ENCODE measurements at regions not wholly inside any gene's neighbourhood (a gene's known extent, or its start where the extent isn't known, plus 50 kb on each side); places are given as distances from the start of the nearest gene placed in this dataset.

DNA sequence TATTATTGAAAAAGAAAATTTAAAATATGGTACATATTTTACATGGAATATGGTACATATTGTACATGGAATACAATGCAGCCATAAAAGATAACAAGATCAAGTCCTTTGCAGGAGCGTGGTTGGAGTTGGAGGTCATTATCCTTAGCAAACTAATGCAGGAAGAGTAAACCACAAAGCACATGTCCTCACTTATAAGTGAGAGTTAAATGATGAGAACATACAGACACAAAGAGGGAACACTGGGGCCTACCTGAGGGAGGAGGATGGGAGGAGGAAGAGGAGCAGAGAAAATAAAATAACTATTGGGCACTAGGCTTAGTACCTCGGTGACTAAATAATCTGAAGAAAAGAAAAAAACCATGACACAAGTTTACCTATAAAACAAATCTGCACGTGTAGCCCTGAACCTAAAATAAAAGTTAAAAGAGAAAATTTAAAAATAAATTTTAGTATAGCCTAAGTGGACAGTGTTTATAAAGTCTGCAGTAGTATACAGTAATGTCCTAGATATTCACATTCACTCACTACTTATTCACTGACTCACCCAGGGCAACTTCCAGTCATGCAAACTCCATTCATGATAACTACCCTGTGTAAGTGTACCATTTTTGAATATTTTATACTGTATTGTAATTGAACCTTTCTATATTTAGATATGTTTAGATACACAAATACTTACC, 204.4 kb downstream of the FAM76B start:
- no peak for DNase-seq (ENCODE audit: low read depth, low spot score)

DNA sequence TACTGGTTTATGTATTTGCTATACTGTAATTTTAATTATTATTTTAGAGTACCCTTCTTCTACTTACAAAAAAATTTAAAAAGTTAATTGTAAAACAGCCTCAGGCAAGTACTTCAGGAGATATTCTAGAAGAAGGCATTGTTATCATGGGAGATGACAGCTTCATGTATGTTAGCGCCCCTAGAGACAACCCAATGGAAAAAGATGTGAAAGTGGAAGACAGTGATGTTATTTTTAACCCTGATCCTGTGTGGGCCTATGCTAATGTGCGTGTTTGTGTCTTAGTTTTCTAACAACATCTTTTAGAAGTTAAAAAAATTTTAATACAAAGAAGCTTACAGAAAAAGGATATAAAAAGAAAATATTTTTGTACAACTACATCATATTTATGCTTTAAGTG, 205.0 kb downstream of the FAM76B start:
- DNase-seq (ENCODE audit: low read depth, low spot score): no peak

DNA sequence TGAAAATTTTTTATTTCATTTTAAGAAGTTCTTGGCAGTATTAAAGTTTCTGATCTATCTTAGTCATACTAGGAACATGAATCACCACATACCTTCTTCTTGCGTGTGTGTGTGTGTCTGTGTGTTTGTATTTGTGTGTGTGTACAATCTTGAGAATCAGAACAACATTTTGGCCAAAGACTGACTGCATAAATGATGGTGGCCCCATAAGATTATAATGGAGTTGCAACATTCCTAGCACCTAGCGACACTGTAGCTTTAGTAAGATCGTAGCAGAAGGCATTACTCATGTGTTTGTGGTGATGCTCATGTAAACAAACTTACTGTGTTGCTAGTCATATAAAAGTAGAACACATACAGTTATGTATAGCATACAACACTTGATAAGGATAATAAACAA, 205.4 kb downstream of the FAM76B start:
- no peak for DNase-seq (ENCODE audit: low read depth, low spot score)

DNA sequence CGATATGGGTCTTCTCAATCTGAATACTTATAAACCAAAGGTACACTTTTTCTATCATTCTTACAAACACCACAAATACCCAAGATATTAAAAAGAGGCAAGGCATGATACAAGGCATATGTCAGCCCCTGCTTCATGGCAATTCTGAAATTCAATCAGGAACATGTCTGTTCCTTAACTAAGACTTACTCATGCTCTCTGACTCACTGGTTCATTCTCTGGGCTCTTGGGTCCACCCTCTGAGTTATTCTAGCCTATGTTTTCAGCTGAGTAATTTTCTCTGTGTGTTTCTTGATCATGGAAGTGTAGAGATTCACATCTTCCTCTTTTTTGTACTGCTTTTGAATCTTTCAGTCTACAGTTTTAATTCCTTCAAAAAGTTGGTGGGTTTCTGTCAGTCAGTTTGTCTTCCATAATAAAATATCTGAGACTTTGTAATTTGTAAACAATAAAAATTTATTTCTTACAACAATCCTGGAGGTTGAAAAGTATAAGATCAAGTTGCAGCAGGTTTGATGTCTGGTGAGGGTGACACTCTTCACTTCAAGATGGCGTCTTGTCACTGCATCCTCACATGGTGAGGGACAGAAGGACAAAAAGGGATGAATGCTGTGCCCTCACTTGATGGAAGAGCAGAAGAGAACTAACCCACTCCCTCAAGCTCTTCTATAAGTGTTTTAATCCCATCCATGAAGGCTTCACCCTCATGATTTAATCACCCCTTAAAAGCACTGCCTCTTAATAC, 211.7 kb downstream of the FAM76B start:
- DNase-seq (ENCODE audit: low read depth, low spot score): no peak

DNA sequence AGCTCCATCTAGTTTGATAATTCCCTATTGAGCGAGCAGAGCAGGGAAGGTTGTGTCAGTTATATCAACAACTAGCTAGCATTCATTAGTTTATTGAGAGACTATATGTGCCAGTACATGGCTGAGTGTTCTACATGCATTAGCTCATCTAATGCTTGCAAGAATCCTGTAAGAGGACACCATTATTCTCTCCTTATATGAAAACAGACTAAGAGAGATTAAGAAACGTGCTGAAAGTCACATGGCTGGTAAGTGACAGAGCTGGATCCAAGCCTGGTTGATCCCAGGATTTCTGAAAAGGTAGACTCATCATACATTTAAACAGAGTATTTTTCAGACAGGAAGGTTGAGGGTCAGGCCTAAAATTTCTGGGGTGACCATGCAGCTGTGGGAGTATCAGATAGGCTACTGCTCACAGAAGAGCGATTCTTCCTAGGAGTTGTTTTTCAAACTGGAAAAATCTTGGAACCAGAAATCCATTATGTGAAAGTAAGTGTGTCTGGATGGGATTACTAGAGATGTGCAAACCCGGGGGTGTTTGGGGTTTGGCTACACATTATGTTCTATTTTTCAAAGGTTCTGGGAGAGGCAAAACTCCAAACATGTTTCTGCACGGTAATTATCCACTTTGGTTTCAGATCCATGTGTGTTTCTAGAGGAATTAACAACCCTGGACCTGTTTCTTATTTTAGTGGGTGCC, 213.3 kb downstream of the FAM76B start:
- DNase-seq (ENCODE audit: low read depth, low spot score): no peak

DNA sequence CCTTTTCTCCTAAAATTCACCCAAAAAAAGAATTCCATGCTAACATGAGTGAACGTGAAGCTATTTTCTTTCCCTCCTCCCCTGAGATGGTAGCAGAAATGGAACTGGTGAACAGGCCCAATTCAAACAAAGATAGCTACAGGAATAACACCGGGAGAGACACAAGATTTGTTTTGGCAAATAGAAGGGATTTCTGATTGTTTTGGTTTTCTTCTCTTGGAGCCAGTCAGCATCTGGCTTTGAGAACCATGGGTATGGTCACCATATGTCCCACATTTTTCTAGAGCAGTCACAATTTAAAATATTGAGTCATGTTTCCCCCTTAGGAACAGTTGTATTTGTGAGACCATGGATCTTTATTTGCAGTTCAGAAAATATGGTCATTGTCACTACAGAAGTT, 214.1 kb downstream of the FAM76B start:
- no peak for DNase-seq (ENCODE audit: low read depth, low spot score)

DNA sequence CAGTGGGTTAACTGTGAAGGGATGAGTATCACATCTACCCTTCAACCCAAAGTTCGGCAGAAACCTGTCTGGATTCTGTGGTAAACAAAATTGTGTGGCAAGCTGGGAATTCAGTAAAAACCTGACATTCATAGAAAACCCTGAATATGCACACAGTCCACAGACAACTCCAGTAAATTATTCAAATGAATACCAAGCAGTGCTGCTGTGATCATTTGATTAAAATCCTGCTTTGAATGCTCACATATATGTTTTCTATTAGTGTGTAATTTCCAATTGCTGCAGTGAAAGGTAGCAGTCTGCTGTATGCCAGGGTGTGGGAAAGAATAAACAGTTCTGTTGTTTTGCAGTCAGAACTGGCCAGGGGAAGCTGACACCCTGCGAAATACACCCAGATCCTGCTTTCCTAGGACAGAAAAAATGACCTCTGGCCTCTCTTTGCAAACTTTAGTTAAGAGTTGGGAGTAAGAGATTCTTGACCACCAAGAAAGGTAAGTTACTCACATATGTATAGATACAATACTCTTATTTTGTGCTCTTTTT, 217.8 kb downstream of the FAM76B start:
- DNase-seq (ENCODE audit: low read depth, low spot score): no peak

DNA sequence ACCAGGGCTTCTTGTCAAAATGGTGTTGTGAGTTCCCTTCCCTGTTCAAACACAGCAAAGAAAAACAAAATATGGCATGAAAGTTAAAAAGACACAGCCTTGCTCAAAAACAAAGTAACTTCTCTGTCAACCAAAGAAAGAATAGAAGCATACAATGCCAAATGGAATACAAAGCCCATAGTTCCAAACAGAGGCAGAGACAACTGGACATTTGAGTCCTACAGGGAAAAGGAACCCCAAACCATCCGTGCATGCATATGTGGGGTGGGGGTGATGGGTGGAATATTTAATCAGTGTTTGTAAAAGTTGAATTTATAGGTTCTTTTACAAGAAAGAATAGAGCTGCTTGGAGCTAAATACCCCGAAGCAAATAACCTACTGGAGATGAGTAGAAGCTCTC, 218.7 kb downstream of the FAM76B start:
- DNase-seq (ENCODE audit: low read depth, low spot score): no peak

DNA sequence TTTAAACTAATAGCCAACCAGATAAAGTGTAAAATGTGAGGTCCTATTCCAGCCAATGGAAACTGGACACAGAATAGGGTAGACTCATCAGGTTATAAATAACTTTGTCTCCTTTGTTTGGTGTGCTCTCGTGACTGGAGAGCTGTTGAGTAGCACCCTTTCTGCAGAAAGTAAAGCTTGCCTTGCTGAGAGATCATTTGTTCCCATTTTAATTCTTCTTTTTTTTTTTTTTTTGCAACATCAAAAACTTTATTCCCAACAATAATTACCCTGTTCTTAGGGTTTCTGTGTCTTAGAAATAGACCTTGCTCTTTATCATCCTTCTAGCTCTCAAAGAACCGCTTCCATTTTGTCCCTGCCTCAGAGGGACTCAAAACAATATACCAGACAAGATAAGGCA, 220.4 kb downstream of the FAM76B start:
- no peak for DNase-seq (ENCODE audit: low read depth, low spot score)

DNA sequence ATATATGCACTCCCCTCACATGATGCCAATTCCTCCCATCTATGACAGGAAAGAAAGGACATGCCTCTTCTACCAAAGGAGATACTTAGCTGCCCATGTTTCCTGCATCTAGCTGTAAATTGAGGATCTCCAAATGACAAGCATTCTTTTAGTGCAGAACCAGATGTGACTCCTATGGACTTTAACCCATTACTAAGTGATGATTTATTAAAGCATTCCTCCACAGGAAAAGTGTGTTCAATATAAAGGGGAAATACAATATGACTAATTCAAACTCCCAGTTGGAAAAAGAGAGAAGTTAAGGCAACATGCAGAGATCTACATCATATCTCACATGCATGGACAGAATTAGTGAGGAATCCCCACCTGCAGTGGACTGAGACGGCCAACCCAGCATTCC, 221.3 kb downstream of the FAM76B start:
- no peak for DNase-seq (ENCODE audit: low read depth, low spot score)

DNA sequence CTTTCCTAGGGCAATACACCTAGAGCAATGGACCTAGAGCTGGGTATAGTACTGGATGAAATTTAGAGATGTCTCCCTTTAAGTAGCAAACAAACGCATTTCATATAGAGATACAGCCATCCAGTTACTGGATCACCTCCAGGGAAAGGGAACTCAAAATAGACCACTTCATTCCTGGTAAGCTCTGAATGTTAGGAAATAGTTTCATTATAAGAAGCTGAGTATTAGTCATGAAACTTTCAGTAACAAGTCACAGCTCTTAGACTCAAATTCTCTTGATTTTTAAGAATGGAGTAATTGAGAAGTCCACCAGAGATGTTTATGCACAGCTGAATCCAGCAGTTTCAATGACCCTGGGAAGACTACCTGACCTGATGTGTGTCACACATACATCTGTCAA, 221.9 kb downstream of the FAM76B start:
- no peak for DNase-seq (ENCODE audit: low read depth, low spot score)

DNA sequence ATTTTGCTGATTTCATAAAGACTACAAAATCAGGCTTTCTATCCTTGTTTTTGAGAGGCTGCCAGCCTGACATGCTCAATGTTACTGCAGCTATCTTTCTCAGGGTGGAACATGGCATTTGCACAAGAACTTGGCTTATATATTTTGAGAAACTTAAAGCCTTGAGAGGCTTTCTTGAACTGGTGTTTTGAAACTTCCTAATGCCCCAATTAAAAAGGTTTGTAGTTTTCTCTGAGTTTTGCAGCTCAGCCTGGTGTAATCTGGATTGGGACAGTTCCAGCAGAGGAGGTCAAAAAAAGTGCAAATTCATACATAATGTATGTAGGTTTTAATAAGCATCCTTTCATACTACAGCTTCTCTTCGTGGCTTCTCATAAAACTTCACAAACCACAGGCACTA, 223.4 kb downstream of the FAM76B start:
- DNase-seq (ENCODE audit: low read depth, low spot score): no peak

DNA sequence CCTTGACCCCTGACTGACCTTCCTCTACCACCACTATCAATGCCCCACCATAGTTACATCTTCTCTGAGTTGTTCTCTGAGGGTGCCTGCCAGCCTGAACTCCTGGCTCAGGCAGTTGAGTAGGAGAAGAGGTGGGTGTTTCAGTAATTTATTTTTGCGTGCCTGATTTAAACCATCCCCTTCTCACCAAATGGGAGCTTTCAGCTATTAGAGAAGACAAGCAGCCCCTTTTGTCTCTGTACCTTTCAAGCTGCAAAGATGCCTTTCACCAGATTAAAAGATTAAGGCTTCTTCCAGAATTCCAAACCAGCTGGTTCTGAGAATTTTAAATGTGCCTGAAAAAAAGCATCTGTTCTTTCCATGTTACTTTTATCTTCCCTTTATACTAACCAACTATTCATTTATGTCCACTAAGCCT, 223.8 kb downstream of the FAM76B start:
- DNase-seq (ENCODE audit: low read depth, low spot score): no peak

DNA sequence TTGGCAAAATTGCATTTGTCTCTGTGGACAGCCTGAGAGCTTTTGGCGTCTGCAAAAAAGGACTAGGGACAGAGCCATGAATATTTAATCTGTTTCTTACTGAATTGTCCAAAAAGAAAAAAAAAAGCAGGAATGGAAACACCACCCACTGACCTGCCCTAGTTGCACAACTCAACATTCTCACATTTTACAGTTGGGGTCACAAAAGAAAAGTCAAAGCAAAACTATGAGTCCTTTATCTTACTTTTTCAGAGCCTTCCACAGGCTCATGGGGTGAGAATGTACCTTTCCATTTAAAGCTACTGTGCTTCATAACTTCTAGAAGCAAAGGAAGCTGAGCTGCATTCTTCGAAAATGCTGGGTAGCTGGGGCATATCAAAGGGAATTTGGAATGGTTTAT, 225.7 kb downstream of the FAM76B start:
- DNase-seq (ENCODE audit: low read depth, low spot score): no peak

DNA sequence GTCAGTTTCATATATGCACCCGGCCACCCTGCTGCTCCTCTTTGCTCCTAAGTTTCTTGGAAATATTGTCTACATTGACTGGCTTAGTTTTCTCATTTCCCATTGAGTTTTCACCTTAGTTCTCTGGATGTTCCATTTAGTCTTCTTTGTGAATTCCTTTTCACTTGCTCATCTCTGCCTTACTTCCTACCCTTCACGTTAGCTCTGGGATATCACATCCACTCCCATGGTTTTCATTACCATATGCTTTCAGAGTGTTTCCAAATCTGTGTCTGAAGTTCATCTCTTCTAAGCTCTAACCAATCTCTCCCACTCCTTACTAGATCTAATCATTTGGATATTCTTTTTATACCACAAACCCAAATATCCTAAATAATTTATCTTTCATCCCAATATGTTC, 226.4 kb downstream of the FAM76B start:
- DNase-seq (ENCODE audit: low read depth, low spot score): no peak

DNA sequence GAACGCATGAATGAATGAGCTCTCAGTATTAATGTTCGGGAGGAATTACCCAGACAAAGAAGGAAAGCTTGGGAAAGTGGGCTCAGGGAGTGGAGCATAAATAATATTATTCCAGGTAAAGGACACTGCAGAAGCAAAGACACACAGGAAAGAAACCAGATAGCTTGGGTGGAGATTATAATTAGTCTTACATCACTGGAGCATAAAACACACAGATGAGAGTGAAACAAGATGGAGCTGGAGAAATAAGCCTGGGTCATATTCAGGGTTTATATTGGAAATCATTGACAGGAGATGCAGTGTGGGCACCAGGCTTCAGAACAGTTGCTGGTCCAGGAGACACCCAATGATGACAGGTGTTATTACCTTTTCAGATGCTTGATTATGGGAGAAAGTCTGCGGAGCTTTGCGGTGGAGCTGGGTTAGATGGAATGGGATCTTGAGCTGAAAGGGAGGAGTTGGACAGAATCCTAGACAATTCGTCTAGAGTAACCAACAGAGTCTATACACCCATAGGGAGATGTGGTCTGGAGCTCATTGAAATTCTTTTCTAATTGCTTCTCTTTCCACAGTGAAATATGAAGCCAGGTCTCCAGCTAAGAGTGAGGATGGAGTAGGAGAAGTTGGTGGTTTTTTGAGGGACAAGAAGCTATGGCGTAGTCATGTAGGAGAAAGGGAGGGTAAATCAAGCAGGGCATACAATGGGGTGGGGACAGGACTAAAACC, 227.2 kb downstream of the FAM76B start:
- no peak for DNase-seq (ENCODE audit: low read depth, low spot score)

DNA sequence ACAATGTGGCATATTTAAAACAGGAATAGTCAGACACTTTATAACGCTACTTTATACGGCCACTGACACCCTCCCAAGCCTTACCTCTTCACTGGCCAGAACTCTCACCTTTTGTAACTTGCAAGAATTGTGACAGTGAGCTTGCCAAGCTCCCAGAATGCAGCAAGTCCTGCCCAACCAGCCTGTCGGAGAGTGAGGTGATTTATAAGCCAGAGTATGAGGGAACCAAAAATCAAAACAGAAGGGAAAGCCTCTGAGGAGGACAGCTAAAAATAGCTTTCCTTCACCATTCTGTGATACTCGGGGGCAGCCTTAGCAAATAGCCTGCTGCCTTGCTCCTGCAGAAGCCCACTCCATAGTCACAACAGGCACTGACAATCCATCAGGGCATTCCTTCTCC, 229.7 kb downstream of the FAM76B start:
- DNase-seq (ENCODE audit: low read depth, low spot score): peak; percentile 10

DNA sequence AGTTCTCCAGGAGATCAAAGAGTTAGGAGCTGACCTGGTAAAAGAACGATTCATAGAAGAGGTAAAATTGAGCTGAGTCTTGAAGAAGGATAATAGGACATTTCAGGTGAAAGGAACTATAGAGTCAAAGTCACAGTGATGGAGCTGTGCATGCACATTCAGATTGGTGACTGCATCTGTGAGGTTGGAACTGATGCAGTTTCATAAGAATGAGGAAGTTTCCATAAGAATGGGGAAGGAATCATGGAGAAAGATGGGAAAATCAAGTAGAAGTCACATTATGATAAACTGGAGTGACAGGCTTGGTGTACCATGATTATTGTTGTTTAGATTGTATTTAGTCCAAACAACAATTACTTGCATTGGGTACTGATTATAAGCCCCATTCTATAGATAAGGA, 232.2 kb downstream of the FAM76B start:
- DNase-seq (ENCODE audit: low read depth, low spot score): no peak

DNA sequence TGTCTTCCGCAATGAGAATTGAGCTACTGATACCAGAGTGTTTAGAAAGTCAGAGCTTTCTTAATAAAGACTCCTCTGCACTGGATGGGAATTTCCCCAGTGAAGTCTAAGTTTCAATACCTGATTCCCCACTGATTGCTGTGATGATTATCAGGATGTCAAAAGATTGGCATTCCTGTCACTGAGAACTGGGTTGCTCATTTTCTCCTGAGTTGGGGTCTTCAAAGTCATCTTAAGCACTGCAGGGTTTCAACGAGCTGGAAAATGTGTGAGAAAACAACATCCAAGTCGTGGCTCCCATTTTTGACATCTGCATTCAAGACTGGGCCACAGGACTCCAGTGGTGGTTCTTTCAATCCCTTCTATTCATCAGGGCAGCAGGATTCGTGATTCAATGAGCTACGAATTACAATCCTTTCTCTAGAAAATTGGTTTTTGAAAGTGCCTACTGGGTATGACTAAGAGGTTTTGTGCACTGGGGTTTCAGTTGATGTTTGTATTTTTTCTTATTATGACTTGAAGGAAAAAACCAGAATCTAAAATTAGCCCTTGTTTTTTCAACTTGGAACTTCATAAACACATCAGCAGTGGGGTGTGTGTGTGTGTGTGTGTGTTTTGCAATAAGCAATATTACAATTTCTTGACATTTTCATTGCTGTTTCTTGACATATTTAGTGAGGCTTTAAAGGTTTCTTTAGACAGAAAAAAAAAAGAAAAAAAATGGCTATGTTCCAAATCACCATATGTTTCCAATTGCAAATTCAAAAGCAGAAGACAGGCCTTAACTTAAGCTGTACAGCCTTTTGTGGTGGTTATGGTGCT, 233.0 kb downstream of the FAM76B start:
- no peak for DNase-seq (ENCODE audit: low read depth, low spot score)

DNA sequence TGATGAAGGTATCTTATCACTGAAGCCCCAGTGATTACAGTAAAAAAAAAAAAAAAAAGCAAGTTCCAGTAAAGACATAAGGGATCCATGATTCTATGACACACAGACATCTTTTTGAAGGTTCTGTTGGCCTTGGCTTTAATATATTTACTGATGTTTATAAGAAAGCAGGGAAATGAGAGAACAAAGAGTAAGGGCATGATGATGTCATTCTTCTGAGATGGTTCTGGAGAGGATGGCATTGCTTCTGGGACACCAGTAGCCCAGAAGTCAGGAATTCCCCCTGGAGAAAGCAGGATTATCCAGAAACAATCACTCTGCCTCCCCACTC, 233.6 kb downstream of the FAM76B start:
- DNase-seq (ENCODE audit: low read depth, low spot score): peak; percentile 4

DNA sequence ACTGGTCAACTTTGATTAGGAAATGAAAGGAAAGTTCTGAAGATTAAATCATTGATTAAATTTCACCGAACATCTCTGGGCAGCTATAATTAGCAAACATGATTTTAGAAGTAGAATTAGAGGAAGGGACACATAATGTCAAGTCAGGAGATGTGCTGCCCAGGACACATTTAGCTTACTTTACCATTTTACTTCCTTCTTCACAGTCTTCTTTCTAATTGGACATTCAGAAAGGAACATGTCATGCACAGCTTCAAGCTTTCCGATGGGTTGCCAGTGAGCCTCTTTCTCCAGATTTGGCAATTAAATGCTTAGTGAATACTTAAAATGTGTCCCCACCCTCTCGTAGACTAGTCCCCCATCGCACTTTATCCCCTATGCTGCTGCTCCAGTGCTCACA, 234.7 kb downstream of the FAM76B start:
- DNase-seq (ENCODE audit: low read depth, low spot score): no peak
